ENCODE measurements at regions not wholly inside any gene's neighbourhood (a gene's known extent, or its start where the extent isn't known, plus 50 kb on each side); places are given as distances from the start of the nearest gene placed in this dataset.
A peak's percentile ranks its signal among the peaks of the same experiment; 100 is the strongest.

DNA sequence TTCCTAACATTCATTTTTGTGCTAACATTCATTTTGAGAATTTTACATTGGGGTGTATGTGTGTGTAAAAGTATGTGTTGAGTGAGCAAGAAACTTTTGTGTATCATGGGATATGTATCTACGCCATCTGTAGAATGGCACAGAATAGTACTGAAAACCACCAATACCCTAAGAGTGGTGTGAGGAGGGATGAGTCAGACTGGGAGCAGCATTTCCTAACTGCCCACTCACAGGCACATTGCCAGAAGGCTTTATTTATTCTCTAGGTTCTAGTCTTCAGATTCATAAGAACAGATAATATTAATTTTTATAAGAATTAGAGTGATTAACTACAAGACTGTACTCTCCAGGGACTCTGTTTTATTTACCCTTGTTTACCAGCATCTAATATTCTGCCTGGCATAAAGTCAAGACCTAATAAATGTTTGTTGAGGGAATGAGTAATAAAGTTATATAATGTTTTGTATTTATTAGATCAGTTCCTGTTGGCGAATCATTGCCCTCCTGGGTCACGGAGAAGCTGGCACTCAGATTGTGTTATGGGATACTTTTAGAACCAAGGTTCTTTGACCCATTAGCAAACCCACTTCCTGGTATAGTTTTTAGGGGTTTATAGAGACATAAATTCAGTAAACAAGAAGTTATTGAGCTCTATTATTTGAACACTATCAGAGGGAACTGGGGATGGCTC is 159.1 kb upstream of the PPP2R2B start:
- DNase-seq (ENCODE audit: low read depth, low spot score) = no peak

DNA sequence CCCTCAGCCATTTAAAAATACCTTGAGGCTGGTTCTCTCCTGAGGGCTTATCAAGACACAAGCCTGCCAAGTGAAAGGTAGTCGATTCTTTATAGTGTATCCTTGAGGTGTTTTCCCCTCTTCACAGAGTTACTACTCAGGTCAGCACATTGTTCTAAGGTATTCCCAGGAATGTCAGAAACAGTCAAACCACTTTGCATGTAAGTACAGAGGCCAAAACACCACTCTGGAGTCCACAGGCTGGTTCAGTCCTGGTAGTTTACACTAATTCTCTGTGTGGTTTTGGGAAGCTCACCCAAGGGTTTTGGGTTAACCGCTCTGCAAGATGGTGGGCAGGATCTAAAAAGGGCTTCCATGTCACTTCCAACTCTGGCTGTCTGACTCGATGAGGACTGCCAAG is 162.3 kb upstream of the PPP2R2B start:
- DNase-seq (ENCODE audit: low read depth, low spot score) = peak; percentile 18

DNA sequence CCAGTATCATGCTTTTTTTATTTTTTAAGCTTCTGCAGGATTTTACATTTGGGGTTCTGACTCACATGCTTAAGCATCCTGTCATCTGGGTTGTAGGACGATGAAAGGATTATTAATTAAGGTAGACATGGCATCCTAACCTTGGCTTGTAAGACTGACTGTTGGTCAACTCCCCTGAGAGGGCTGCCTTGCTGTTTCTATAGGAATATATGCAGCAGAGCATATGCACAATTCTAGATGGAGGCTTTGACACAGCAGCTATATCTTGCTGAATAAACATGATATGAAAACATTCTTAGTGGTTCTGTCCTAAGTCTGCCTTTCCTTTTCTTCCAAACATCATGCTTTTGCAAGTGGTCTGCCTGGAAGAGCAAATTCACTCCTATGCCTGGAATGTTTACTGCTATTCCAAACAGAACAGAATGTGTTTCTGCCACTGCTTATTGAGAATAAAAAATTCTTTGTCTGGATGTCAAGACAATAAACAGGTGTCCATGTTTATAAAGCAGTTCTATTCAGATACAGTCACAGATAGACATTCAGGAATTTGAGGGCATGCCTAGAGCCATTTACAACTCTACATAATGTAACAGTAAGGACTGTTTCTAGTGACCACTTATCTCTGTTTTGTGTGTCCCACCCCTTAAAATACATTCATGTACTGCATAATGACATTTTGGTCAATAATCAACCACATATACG is 166.2 kb upstream of the PPP2R2B start:
- no peak for DNase-seq (ENCODE audit: low read depth, low spot score)

DNA sequence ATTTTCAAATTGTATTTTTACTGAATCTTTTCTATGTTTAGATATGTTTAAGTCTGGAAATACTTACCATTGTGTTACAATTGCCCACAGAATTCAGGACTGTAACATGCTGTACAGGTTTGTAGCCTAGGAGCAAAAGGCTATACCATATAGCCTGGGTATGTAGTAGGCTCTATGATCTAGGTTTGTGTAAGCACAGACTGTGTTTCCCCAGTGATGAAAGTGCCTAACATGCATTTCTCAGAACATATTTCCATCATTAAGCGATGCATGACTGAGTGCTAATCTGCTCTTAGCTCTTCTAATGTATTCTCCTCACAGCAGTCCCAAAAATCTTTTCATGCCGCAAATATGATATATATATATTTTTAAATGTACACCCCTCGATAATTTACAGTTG is 166.7 kb upstream of the PPP2R2B start:
- DNase-seq (ENCODE audit: low read depth, low spot score) = no peak

GRCh38 chr5:147046281-147046680 is 167.7 kb upstream of the PPP2R2B start:
- DNase-seq (ENCODE audit: low read depth, low spot score) = no peak

DNA sequence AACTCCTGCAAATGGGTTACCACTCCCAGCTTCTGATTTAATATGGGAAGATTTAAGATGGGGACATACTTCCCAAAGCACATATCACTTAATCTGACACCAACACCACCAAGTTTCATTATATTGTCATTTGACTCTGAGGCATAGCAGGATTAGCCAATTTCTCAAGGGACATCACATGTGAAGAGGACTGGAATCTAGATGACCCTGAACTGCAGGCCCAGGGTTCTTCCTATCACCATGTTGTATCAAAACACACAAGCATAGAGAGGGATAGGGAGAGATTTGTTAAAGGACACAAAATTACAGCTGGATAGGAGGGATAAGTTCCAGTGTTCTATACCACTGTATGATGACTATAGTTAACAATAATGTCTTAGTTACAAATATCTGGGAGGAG is 168.3 kb upstream of the PPP2R2B start:
- no peak for DNase-seq (ENCODE audit: low read depth, low spot score)

DNA sequence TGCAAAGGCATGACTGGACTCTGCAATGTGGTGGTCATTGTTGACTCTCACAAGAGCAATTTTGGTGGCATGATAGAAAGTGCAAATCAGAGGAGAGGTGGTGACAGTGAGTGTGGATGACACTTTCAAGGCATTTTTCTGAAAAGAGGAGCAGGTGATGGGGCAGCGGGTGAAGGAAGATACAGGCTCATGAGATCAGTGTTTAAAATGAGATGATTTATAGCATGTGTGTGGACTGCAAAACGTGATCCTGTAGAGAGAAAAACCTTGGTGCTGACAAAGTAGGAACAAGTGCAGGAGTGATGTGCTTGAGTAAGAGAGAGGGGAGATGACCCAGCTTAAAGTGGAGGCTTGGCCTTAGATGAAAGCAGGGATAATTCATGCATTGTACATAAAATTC is 171.2 kb upstream of the PPP2R2B start:
- DNase-seq (ENCODE audit: low read depth, low spot score) = no peak

GRCh38 chr5:147050172-147050571 is 171.6 kb upstream of the PPP2R2B start:
- no peak for DNase-seq (ENCODE audit: low read depth, low spot score)

DNA sequence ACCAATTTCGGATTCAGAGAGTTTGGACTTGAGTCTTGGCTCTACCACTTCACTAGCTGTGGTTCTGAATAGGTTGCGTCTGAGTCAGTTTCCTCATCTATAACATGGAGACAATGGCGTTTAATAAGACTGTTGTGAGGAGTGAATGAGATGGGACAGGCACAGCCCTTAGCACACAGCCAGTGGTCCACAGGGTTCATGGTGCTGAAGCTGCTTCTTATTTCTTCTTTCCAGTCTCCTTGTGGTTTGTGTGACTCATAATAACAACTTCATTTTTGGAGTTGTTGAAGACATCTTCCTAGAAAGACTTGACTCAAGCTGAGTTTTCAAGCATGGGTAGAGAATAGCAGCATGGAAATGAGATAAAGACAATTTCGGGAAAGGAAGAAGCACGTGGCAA is 172.6 kb upstream of the PPP2R2B start:
- no peak for DNase-seq (ENCODE audit: low read depth, low spot score)

- no peak for DNase-seq (ENCODE audit: low read depth, low spot score)
Observed at GRCh38 chr5:147052519-147052918, 174.0 kb upstream of the PPP2R2B start.

DNA sequence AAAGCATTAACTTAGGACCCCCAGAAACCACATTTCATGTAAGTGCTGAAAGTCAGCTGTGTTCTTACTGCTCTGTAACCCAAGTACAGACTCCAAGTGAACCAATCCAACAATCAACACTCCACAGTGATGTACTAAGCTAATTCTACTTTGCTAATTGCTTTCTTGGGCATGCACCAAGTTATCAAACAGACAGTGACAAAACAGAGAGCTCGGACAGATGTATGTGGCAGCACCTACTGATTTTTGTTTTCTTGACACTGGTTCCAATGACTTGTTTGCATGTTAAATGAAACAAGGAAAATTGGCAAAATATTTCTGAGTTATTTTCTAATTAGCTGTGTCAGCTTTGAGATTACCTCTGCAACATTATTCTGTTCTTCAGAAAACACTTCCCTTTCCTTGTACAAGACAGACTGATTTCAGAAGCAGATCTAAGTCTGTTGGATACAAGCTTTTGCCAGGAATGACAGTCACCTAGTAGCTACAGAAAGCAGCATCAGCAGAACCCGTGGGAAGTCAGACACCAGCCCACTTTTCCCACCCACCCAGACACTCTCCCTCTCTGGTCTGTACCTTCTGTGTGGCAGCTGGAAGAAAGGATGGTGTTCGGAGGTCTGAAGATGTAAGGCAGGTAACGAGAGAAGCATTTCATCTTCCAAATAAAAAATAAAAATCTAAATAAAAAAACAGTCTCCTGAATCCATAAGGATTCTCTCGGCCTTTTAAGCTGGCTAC is 176.7 kb upstream of the PPP2R2B start:
- DNase-seq (ENCODE audit: low read depth, low spot score) = no peak

DNA sequence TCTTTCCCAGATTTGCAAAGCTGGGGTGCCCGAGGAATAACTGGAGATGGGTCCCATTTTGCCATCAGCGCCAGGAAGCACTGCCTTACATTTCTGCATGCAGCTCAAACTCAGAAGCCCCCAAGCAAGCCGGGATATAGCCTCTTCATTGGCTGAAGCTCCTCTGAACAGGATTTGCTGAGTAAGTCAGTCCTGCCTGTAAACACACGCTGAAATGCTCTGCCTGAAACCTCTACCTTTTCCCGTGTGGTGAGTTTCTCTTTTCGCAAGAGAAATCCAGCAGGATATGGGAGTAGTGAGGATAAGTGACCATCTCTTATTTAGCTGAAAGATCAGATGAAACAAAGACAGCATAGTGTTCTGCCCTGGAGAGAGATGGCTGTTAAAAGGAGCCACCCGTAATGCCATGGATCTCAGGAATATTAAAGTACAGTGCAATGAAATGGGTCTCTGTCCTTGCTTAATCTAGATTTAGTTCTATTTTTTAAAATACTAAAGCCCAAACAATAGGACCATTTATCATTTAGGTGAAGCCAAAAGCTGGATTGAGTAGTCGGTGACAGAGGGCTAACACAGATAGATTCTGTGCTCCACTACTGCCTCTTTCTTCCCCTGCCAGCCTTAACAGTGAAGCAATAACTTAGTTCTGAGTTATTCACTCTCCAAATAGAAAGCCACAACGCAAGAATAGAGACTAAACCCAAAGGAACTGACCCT is 177.5 kb upstream of the PPP2R2B start:
- DNase-seq (ENCODE audit: low read depth, low spot score) = peak; percentile 36

- no peak for DNase-seq (ENCODE audit: low read depth, low spot score)
Observed at GRCh38 chr5:147057051-147057450, 177.8 kb upstream of the STK32A start.

- DNase-seq (ENCODE audit: low read depth, low spot score) = no peak
Observed at GRCh38 chr5:147061431-147061830, 173.4 kb upstream of the STK32A start.

DNA sequence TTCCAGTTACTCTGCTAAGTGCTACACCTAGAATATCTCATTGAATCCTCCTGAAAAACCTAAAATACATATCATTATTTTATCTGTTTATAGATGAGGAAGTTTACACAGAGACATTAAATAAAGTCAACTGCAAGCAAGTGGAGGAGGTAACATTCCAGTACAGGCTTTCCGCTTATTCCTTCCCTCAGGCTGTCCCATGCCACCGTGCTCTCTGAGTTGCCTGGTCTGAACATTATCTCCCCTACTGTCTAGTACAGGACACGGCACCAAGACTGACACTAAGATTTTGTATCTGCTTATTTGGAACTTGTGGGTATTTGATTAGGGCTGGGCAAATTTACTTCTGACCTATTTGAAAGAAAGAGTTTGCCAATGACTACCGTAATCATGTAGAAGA is 172.4 kb upstream of the STK32A start:
- DNase-seq (ENCODE audit: low read depth, low spot score) = no peak

- no peak for DNase-seq (ENCODE audit: low read depth, low spot score)
Observed at GRCh38 chr5:147063943-147064342, 170.9 kb upstream of the STK32A start.

- no peak for DNase-seq (ENCODE audit: low read depth, low spot score)
Observed at GRCh38 chr5:147065071-147065470, 169.8 kb upstream of the STK32A start.

DNA sequence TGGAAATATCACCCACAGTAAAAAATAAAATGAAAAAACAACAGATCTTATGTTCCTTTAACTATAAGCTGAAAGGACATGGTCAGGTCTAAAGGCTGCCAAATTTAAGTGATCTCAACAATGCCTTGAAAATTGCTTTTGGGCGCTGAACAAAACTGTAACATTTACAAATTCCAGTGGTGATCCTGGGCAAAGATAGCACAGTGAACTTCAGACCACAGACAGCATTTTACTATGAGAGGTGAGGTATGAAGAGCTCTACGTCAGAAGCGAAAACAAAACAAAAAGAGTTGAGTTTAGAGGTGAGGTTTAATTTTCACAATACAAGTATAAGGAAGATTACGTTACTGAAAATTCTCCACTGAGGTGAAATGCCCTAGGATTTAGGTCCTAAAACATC is 165.8 kb upstream of the STK32A start:
- DNase-seq (ENCODE audit: low read depth, low spot score) = no peak

- DNase-seq (ENCODE audit: low read depth, low spot score) = no peak
Observed at GRCh38 chr5:147072622-147073021, 162.2 kb upstream of the STK32A start.

DNA sequence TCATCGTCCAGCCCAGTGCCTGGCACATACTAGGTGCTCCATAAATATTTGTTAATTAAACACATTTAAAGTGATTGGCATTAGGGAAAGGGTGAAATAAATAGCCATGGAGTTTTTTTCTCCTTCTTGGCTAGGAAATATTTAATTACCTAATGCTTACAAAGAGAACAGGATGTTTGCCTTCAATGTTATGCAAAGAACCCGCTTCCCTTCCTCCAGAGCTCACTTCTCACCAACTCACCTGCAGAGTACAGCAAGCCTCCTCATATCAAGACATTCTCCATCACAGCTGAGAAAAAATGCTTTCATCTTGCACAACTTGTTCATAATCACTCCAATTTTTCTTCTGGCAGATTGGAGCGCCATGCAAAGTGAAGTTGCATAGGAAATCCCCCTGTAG is 161.7 kb upstream of the STK32A start:
- DNase-seq (ENCODE audit: low read depth, low spot score) = no peak

DNA sequence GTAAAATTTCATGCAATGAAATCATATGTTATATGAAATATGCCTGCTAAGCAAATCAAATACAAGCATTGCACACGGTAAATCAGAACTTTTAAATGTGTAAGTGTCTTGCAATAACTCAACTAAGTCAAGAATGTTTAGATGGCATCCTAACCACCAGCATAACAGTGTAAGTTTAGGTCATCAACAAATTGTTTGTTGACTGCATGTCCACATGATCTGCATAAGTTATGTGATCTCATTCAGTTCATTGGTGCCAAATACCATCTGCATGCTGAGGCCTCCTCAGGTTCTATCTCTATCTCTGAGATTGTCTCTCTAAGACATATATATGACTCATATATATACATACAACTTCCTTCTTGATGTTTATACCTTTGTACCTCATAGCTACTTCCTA is 159.6 kb upstream of the STK32A start:
- no peak for DNase-seq (ENCODE audit: low read depth, low spot score)

GRCh38 chr5:147080391-147080790 is 154.4 kb upstream of the STK32A start:
- no peak for DNase-seq (ENCODE audit: low read depth, low spot score)
